HG02852 (cell line): ENCODE measurements at regions not wholly inside any gene's neighbourhood (a gene's known extent, or its start where the extent isn't known, plus 50 kb on each side); places are given as distances from the start of the nearest gene placed in this dataset.
"Not testable (repeated sequence)": the region's sequence is repeated elsewhere in the genome, so short reads cannot be mapped to it uniquely, and the experiment has no call there.

Source experiments
- ATAC-seq: cut with Tn5 transposase; IDR thresholded peaks from one replicate; pipeline ENCODE4 v1.9.1; 2021; ENCODE audit warnings: mild to moderate bottlenecking, moderate library complexity; ENCODE audit not compliant: unreplicated experiment

- no peak for ATAC-seq
Measured at GRCh38 chr4:181863856-181864255, 379.3 kb upstream of the TENM3 start.

- ATAC-seq = no peak
Measured at GRCh38 chr4:181870326-181870725, 372.9 kb upstream of the TENM3 start.

GRCh38 chr4:181874602-181875001 lies 368.6 kb upstream of the TENM3 start:
- no peak for ATAC-seq

GRCh38 chr4:181877329-181877848 lies 365.8 kb upstream of the TENM3 start:
- no peak for ATAC-seq

GRCh38 chr4:181890031-181890430 lies 353.2 kb upstream of the TENM3 start:
- no peak for ATAC-seq

GRCh38 chr4:181890911-181891310 lies 352.3 kb upstream of the TENM3 start:
- ATAC-seq = no peak

- ATAC-seq = no peak
Measured at GRCh38 chr4:181896614-181897013, 346.6 kb upstream of the TENM3 start.

GRCh38 chr4:181897935-181898334 lies 345.3 kb upstream of the TENM3 start:
- no peak for ATAC-seq

- ATAC-seq = not testable (repeated sequence)
Measured at GRCh38 chr4:181902404-181902803, 340.8 kb upstream of the TENM3 start.

- ATAC-seq = no peak
Measured at GRCh38 chr4:181905708-181906107, 337.5 kb upstream of the TENM3 start.

GRCh38 chr4:181908168-181908567 lies 335.0 kb upstream of the TENM3 start:
- ATAC-seq = no peak

- no peak for ATAC-seq
Measured at GRCh38 chr4:181909368-181909767, 333.8 kb upstream of the TENM3 start.

GRCh38 chr4:181911420-181911819 lies 331.8 kb upstream of the TENM3 start:
- no peak for ATAC-seq

- no peak for ATAC-seq
Measured at GRCh38 chr4:181933471-181933870, 309.7 kb upstream of the TENM3 start.

- ATAC-seq = no peak
Measured at GRCh38 chr4:181938631-181939030, 304.6 kb upstream of the TENM3 start.

GRCh38 chr4:181939199-181939945 lies 303.8 kb upstream of the TENM3 start:
- ATAC-seq = no peak

GRCh38 chr4:181944527-181944926 lies 298.7 kb upstream of the TENM3 start:
- ATAC-seq = no peak

- ATAC-seq = no peak
Measured at GRCh38 chr4:181946902-181947301, 296.3 kb upstream of the TENM3 start.

- no peak for ATAC-seq
Measured at GRCh38 chr4:181948839-181949382, 294.3 kb upstream of the TENM3 start.

GRCh38 chr4:181949704-181950312 lies 293.4 kb upstream of the TENM3 start:
- ATAC-seq = no peak

GRCh38 chr4:181950372-181951127 lies 292.7 kb upstream of the TENM3 start:
- ATAC-seq = no peak
